SK-N-MC (cell line): ENCODE measurements at regions not wholly inside any gene's neighbourhood (a gene's known extent, or its start where the extent isn't known, plus 50 kb on each side); places are given as distances from the start of the nearest gene placed in this dataset.

Source experiments
- DNase-seq: peaks from one replicate; pipeline ENCODE4 v3.0.0-alpha.2; 2011; ENCODE audit warnings: low read depth, low spot score
- H3K27ac ChIP-seq: fragments of 200-600 bp; sonication (generic); 2 replicates; pipeline ENCODE4 v1.5.1; 2016; ENCODE audit warnings: mixed run types
- H3K36me3 ChIP-seq: fragments of 200-600 bp; sonication (generic); 2 replicates; pipeline ENCODE4 v1.6.1; 2017; ENCODE audit warnings: antibody characterized with exemption, low read length, mixed read lengths; ENCODE audit not compliant: insufficient read depth
- H3K4me3 ChIP-seq: fragments of 200-600 bp; sonication (generic); 2 replicates; pipeline ENCODE4 v1.5.1; 2016
- H3K9ac ChIP-seq: fragments of 200-600 bp; sonication (generic); 2 replicates; pipeline ENCODE4 v1.8.0; 2017; ENCODE audit warnings: mixed run types, mixed read lengths; ENCODE audit not compliant: insufficient read length
- H3K9me3 ChIP-seq: fragments of 200-600 bp; sonication (generic); 2 replicates; pipeline ENCODE4 v1.6.1; 2017; ENCODE audit warnings: low read depth, mild to moderate bottlenecking, antibody characterized with exemption, low read length, moderate library complexity, mixed read lengths
- EZH2 ChIP-seq: fragments of 200-600 bp; sonication (generic); IDR thresholded peaks from one replicate; pipeline ENCODE4 v1.6.1; 2017; ENCODE audit warnings: antibody characterized with exemption
- FOXP2 ChIP-seq: optimal IDR thresholded peaks from 2 replicates; pipeline ENCODE3; 2011; ENCODE audit warnings: mild to moderate bottlenecking, moderate library complexity; ENCODE audit not compliant: insufficient read depth; ENCODE audit errors: extremely low read length, control extremely low read depth
- POLR2AphosphoS5 ChIP-seq: IDR thresholded peaks from 2 replicates; pipeline ENCODE4 v1.6.1; 2012; ENCODE audit warnings: mild to moderate bottlenecking, low read depth, low read length, borderline replicate concordance

GRCh38 chr13:21823949-21824348 is 153.1 kb downstream of the FGF9 start:
- no peak overlapping the region for H3K4me3 ChIP-seq
- no peak overlapping the region for H3K27ac ChIP-seq
- no peak for DNase-seq
- H3K36me3 ChIP-seq = no peaks in the 10 kb centered on the region
- no peak overlapping the region for H3K9ac ChIP-seq
- H3K9me3 ChIP-seq = no peaks in the 10 kb centered on the region
- TF ChIP-seq POLR2AphosphoS5 (no peak), FOXP2 (no peak), EZH2 (no peak)

GRCh38 chr13:21825186-21825585 is 154.3 kb downstream of the FGF9 start:
- Histone ChIP-seq H3K27ac (no peak overlapping the region), H3K9ac (no peak overlapping the region), H3K4me3 (no peak overlapping the region), H3K9me3 (no peaks in the 10 kb centered on the region), H3K36me3 (no peaks in the 10 kb centered on the region)
- no peak for DNase-seq
- TF ChIP-seq EZH2 = no peak
- TF ChIP-seq FOXP2 = no peak
- TF ChIP-seq POLR2AphosphoS5 = no peak

GRCh38 chr13:21825801-21826200 is 154.9 kb downstream of the FGF9 start:
- no peak for DNase-seq
- TF ChIP-seq EZH2 (no peak), POLR2AphosphoS5 (no peak), FOXP2 (no peak)
- no peak overlapping the region for H3K4me3 ChIP-seq
- no peak overlapping the region for H3K9ac ChIP-seq
- no peak overlapping the region for H3K27ac ChIP-seq
- H3K36me3 ChIP-seq = no peaks in the 10 kb centered on the region
- no peaks in the 10 kb centered on the region for H3K9me3 ChIP-seq

GRCh38 chr13:21826214-21827015 is 155.5 kb downstream of the FGF9 start:
- no peak overlapping the region for H3K9ac ChIP-seq
- H3K36me3 ChIP-seq = no peaks in the 10 kb centered on the region
- no peak for DNase-seq
- H3K27ac ChIP-seq = no peak overlapping the region
- no peaks in the 10 kb centered on the region for H3K9me3 ChIP-seq
- H3K4me3 ChIP-seq = no peak overlapping the region
- TF ChIP-seq POLR2AphosphoS5 (no peak), FOXP2 (no peak), EZH2 (no peak)

- no peak overlapping the region for H3K27ac ChIP-seq
- H3K9ac ChIP-seq = no peak overlapping the region
- no peak for DNase-seq
- no peak for TF ChIP-seq POLR2AphosphoS5
- no peak for TF ChIP-seq FOXP2
- no peak for TF ChIP-seq EZH2
- no peaks in the 10 kb centered on the region for H3K36me3 ChIP-seq
- H3K9me3 ChIP-seq = no peaks in the 10 kb centered on the region
- H3K4me3 ChIP-seq = no peak overlapping the region
Observed at GRCh38 chr13:21831654-21832324, 160.9 kb downstream of the FGF9 start.

- no peak for TF ChIP-seq FOXP2
- TF ChIP-seq POLR2AphosphoS5 = no peak
- no peak for TF ChIP-seq EZH2
- Histone ChIP-seq H3K9me3 (no peaks in the 10 kb centered on the region), H3K9ac (no peak overlapping the region), H3K4me3 (no peak overlapping the region), H3K27ac (no peak overlapping the region), H3K36me3 (no peaks in the 10 kb centered on the region)
- DNase-seq = no peak
Observed at GRCh38 chr13:21833921-21834320, 163.0 kb downstream of the FGF9 start.

GRCh38 chr13:21834521-21834920 is 163.6 kb downstream of the FGF9 start:
- Histone ChIP-seq H3K4me3 (no peak overlapping the region), H3K27ac (no peak overlapping the region), H3K36me3 (no peaks in the 10 kb centered on the region), H3K9ac (no peak overlapping the region), H3K9me3 (no peaks in the 10 kb centered on the region)
- TF ChIP-seq FOXP2 (no peak), POLR2AphosphoS5 (no peak), EZH2 (no peak)
- DNase-seq = no peak

GRCh38 chr13:21837288-21837687 is 166.4 kb downstream of the FGF9 start:
- no peaks in the 10 kb centered on the region for H3K9me3 ChIP-seq
- H3K36me3 ChIP-seq = no peaks in the 10 kb centered on the region
- no peak overlapping the region for H3K4me3 ChIP-seq
- no peak for DNase-seq
- no peak overlapping the region for H3K27ac ChIP-seq
- TF ChIP-seq FOXP2 (no peak), EZH2 (no peak), POLR2AphosphoS5 (no peak)
- no peak overlapping the region for H3K9ac ChIP-seq
